ENCODE measurements at regions not wholly inside any gene's neighbourhood (a gene's known extent, or its start where the extent isn't known, plus 50 kb on each side); places are given as distances from the start of the nearest gene placed in this dataset.
"Not testable (repeated sequence)": the region's sequence is repeated elsewhere in the genome, so short reads cannot be mapped to it uniquely, and the experiment has no call there.

DNA sequence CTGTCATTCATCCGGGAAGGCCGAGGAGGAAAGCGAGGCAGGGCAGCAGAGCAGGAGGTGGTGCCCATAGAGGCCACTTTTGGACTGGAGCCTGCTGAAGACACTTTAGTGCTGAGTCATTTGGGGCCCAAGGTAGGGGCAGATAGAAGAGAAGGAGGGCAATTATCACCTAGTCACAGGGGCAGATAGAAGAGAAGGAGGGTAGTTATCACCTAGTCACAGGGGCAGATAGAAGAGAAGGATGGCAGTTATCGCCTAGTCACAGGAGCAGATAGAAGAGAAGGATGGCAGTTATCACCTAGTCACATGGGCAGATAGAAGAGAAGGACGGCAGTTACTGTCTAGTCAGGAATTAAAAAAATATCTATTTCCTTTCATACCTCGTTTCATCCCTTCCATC lies 1372.6 kb downstream of the FOXD4L5 start:
- DNase-seq (ENCODE audit: low read depth, low spot score), result not testable (repeated sequence)

DNA sequence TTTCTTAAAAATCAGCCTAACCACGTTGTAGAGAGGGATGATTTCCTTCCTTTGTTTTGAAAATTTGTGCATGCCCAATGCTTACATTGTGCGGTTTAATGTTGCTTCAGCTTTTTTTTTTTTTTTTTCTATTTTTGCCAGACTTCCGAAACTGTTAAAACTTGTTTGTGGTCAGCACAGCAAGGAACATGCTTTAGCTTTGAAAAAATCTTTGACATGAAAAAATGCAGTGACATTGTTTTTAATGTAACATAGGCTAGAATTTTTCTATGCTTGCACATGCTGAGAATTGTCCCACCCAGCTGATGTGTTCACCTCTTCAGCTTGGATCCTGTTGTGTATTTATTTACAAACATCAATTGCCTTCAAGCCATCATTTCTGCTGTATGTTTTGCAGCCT lies 1375.9 kb downstream of the FOXD4L5 start:
- DNase-seq (ENCODE audit: low read depth, low spot score), result not testable (repeated sequence)

DNA sequence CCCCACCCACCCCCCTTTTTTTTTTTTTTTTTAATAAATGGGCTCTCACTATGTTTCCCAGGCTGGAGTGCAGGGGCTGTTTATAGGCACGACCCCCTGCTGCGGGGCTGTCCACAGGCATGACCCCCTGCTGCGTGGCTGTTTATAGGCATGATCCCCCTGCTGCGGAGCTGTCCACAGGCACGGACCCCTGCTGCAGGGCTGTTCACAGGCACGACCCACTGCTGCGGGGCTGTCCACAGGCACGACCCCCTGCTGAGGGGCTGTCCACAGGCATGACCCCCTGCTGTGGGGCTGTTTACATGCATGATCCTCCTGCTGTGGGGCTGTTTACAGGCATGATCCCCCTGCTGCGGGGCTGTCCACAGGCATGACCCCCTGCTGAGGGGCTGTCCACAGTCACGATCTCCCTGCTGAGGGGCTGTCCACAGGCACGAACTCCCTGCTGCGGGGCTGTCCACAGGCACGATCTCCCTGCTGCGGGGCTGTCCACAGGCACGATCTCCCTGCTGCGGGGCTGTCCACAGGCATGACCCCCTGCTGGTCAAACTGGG lies 1385.3 kb downstream of the FOXD4L5 start:
- not testable (repeated sequence) for DNase-seq (ENCODE audit: low read depth, low spot score)

DNA sequence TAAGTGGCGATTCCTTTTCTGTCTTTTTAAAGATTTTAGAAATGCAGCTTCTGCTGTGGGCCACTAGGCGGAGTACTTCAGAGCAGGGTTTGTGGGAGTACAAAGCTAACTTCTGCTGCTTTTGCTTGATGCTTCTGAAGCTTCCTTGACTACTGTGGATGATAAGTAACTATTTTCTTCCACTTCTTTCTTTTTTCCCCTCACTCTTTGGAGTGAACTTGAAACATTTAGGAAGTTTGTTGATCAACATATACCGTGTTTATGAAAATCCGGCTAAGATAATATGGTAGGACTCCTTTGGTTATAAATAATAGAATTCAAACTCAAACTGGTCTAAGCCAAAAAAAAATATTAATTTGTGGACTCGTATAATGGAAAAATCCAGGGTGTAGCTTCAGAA lies 1403.6 kb downstream of the FOXD4L5 start:
- DNase-seq (ENCODE audit: low read depth, low spot score), result not testable (repeated sequence)

DNA sequence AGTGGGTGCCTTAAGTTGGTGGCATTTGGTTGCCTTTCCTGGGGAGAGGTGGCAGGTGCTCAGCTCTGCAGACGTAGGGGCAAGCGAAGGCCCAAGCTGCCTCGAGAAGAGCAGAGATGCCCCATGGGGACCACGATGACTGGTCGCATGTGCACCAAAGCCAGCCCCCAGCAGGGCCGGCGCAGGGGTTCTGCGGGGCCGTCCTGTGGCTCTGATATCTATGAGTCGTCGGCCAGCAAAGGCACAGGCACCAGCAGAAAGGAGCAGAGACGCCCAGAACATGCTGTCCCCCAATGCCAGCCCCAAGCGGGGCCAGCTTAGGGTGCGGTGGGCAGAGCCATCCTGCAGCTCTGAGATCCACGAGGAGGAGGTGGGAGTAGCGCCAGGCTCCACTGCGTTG lies 1408.6 kb downstream of the FOXD4L5 start:
- DNase-seq (ENCODE audit: low read depth, low spot score), result not testable (repeated sequence)

DNA sequence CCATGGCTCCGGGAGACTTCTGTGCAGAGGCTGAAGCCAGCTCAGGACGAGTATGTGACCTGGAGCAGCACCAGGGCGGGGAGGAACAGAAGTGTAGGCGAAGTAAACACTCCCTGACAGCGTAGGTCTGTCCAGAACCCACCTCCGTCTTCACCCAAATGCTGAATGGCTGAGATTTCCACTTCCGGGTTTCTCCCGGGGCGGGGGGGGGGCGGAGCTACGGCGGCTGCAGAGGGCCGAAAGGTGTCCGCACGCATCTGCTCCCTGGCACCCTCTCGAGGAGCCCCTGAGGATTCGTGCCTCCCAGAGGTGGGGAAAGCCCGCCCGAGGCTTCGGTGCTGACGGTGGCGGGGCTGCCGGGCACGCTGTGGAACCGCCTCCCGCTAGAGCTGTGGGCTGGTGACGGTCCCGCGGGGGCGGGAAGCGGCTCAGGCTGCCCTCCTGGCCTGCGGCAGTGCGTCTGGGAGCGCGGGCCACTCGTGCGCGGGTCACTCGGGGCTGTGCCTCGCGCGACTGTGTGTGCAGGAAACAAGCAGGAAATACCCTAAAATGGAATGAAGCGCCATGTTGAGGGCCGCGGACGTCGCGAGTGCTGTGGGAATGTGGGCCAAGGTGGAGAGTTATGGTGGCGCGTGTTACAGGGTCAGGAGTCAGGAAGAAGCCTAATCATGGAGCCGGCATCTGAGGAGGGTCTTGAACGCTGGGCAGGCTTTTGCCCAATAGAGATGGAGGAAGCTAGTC lies 1425.4 kb downstream of the FOXD4L5 start:
- no peak for DNase-seq (ENCODE audit: low read depth, low spot score)

DNA sequence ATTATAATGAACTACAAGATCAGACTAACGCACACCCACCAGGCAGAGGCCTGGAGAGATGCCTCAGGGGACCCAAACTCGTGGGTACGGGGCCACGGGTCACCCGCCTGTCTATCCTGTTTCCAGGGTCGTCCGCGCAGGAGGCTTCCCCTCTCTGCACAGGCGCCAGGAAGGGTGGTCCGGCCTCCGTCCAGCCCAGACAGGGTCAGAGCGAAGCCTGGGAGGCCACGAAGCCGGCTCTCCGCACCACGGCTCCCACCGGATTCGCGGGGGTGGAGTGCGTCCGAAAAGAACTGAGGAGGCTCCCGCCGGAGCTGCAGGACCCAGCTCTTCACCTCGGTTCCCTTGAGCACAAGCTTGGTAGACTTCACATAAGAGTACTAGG lies 1425.9 kb downstream of the FOXD4L5 start:
- DNase-seq (ENCODE audit: low read depth, low spot score), result not testable (repeated sequence)

DNA sequence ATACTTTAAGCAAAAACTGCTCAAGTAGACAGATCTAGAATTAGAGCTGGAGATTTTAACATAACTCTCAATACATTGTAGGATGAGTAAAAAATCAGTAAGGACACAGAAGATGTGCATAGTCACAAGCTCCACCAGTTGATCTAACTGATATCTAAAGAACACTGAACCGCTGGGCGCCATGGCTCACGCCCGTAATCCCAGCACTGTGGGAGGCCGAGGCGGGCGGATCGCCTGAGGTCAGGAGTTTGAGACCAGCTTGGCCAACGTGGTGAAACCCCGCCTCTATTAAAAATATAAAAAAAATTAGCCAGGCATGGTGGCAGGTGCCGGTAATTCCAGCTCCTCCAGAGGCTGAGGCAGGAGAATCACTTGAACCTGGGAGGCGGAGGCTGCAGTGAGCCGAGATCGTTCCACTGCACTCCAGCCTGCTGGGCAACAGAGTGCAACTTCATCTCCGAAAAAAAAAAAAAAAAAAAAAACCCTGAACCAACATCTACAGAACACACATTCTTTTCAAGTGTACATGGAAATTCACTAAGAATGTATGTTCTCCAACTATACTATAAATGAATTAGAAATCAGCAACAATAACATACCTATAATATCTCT lies 1431.8 kb downstream of the FOXD4L5 start:
- DNase-seq (ENCODE audit: low read depth, low spot score), result not testable (repeated sequence)

DNA sequence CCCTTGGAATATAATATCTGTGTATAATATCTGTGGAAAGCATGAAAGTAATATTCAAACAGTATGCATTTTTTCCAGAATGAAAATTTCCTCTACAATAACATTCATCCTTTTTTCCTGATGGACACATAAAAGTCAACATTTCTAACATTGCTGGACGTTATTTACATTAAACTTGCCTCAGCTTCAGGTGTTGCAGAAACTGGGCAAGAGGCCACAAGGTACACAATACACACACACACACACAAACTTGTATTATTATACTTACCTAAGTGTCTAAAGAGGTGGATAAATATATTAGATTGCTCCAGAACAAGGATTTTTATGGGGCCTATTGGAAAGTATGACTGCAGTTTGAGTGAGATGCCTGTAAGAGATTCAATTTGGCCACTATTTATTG lies 1460.2 kb downstream of the FOXD4L5 start:
- not testable (repeated sequence) for DNase-seq (ENCODE audit: low read depth, low spot score)

DNA sequence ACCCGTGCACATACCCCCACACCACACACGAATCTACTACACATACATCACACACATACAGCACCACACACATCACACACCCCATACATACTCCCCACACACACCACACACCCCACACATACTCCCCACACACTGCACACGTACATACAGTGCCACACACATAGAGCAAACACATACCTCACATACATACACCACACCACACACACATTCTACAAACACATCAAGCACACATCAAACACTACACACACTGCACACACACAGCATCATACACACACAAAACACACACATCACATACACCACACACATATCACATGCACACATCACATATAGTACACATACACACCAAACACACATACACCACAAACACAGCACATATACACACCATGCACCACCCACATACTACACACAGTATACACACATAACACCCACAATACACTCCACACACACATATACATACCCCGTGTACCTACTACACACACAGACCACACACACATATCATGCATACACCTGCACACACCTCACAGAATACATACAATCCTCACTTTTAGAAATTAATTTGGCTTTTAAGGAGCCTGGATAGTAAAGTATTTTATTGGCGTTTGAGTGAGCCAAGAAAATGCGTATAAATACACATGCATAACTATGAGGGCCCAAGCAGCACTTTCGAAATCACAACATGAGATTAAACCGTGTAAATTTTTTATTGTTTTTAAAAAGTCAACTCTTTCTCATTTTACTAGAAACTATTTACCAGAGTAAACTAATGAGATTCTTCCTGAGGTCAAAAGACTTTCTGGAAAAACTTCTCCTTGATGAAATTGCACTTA lies 1461.4 kb downstream of the FOXD4L5 start:
- DNase-seq (ENCODE audit: low read depth, low spot score), result not testable (repeated sequence)

DNA sequence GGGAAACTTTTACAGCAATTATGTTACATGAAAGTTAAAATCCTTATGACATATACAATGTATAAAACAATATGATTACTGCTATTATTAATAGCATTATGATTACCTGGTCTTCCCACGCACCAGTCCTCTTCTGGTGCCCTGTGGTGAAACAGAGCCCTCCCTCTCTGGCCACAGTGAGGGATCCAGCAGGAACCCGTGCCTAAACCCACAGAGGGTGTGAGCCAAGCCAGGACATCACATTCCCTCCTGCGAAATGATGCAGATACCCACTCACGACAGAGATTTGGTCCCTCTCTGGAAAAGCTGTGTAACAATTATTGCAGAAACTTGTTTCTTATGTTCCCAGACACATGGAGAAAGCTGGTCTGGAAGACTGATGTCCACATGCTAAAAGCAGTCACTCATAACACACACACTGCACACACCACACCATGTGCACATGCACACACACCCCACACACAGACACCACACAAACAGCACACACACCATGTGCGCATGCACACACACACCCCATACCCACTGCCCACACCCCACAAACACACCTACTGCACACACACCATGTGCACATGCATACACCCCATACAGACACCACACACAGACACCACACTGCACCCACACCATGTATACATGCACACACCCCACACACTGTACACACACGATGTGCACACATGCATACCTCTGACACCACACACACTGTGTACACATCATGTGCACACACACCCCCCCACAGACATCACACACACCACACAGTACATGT lies 1462.2 kb downstream of the FOXD4L5 start:
- not testable (repeated sequence) for DNase-seq (ENCODE audit: low read depth, low spot score)

DNA sequence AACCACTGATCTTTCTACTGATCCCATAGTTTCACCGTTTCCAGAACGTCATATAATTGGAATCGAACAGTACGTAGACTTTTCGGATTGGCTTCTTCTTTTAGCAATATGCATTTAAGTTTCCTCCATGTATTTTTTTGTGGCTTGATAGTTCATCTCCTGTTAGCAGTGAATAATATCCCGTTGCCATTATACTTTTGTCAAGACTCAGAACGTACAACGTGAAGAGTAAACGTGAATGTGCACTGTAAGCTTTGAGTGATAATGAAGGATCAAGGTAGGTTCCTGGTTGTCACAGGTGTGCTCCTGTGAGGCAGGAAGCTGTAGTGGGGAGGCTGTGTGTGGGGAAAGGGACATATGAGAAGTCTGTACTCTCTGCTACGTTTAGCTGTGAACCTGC lies 1463.7 kb downstream of the FOXD4L5 start:
- not testable (repeated sequence) for DNase-seq (ENCODE audit: low read depth, low spot score)

DNA sequence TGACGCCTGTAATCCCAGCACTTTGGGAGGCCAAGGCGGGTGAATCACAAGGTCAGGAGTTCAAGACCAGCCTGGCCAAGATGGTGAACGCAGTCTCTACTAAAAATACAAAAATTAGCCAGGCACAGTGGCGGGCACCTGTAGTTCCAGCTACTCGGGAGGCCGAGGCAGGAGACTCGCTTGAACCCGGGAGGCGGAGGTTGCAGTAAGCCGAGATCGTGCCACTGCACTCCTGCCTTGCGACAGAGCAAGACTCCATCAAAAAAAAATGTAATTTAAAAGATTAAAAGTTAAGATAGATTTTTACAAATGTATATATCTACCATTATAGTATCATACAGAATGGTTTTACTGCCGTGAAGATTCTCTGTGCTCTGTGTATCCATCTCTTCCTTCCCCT lies 1464.1 kb downstream of the FOXD4L5 start:
- DNase-seq (ENCODE audit: low read depth, low spot score), result not testable (repeated sequence)

DNA sequence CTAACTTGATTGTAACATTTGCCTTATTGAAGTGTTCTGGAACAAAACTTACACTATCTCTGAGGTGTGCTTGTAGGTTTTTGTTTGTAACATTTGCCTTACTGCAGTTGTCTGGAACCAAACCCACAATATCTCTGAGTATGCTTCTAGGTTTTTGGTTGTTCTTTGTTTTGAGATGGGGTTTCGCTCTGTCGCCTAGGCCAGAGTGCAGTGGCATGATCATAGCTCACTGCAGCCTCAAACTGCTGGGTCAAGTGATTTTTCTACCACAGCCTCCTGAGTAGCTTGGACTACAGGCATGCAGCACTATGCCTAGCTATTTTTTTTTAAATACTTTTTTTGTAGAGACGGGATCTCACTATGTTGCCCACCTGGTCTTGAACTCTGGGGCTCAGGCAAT lies 1464.6 kb downstream of the FOXD4L5 start:
- not testable (repeated sequence) for DNase-seq (ENCODE audit: low read depth, low spot score)

DNA sequence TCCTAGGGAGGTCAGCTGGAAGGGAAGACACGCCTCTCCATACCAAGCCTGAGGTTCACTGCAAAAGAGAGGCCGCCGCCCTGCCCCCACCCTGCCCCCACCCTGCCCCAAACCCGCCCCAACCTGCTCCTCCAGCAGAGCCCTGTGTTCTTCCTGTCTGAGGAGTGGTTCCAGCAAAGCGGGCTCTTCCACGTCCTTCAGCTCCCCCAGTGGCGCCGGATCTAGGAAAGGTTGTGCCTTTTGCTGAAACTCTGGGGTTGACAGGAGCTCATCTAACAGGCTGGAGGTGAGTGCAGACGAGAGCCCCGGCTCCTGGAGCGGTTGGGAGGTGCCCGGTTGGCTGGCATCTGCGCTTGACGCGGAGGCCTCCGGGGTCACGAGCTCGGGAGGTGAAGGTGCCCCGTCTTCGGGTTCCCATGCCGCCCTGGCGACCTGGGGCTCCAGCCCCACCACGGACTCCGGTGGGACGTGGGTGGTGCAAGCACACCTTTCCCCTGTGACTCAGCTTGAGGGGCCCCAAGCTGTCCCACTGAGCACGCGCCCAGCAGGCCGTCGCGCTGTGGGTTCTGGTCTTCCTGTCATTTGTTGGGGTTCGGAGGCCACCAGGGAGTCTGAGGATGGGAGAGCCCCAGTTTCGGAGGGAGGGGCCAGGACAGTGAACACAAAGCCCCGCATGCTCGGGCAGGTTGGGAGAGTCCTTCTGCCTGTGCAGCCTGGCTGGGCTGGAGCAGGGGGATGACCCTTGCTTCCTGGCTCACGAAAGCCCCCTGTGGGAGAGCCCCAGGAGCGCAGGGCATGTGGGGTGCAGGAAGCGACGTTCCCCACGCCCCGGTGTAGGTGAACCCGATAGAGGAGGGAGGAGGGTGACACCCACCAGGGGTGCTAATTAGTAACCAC lies 1467.1 kb downstream of the FOXD4L5 start:
- DNase-seq (ENCODE audit: low read depth, low spot score), result no peak

DNA sequence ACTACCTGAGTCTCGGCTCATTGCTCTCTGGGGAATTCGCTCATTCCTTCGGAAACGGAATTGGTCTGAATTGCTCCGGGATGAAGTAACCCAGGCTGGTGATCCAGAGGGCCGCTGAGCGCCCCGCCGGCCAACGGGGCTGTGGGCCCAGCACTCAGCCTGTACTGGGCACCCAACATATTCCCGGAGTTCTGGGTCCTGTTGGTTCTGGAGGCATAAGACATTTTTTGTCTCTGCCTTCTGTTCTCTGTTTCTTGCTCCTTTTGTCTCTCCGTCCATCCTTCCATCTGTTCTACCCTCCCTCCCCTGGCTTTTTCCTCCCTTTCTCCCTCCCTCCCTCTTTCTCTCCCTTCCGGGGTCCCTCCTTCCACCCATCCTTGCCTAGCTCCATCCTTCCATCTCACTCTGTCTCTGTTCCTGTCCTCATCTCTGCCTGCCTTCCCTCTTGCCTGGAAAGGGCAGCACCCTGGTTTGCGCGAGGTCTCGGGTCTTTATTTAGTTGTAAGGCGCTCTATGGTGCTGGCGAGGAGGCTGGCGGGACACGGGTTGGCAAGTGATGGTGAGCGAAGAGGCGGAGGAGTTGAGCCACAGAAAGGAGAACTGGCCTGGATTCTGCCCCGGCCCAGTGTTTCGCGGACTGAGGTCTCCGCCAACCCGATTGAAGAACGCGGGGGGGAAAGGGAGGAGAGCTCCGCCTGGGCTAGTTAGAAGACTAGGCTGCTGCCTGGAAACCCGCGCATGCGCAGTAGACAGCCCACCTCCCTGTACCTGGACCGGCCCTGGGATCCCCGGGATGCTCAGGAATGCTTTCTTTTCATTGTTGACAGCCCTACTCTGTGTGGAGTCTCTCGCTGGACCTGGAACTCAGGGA lies 1468.0 kb downstream of the FOXD4L5 start:
- peak; percentile 66 for DNase-seq (ENCODE audit: low read depth, low spot score)

DNA sequence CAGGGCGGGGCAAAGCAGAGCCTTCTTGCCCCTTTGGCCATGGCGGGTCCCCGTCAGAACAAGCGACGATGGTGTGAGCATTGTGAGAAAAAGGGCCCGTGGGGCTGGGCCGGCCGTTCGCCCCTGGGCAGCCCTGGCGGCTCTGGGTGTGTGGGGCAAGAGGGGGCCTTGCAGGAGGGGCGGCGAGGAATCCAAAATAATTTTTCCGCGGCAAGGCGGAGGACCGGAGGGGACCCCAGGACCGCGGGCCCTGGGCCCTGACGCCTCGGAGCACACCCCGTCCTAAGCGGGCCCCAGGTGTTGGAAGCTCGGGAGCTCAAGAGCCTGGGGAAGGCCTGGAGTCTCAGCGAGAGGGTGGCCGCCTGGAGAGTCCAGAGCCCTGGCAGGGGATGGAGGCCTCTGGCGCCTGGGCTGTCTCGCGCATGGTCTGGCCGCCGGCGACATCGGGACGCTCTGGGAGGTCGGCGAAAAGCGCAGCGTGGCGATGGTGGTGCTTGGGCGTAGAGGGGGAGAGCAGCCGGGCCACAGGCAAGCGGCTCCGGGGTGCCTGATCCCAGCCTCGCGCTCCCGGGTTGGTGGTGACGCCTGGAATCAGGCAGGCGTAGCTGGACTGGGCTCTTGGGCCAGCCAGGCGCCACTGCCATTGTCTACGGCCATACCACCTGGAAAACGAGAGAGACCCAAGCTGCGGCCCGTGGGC lies 1469.9 kb downstream of the FOXD4L5 start:
- not testable (repeated sequence) for DNase-seq (ENCODE audit: low read depth, low spot score)

DNA sequence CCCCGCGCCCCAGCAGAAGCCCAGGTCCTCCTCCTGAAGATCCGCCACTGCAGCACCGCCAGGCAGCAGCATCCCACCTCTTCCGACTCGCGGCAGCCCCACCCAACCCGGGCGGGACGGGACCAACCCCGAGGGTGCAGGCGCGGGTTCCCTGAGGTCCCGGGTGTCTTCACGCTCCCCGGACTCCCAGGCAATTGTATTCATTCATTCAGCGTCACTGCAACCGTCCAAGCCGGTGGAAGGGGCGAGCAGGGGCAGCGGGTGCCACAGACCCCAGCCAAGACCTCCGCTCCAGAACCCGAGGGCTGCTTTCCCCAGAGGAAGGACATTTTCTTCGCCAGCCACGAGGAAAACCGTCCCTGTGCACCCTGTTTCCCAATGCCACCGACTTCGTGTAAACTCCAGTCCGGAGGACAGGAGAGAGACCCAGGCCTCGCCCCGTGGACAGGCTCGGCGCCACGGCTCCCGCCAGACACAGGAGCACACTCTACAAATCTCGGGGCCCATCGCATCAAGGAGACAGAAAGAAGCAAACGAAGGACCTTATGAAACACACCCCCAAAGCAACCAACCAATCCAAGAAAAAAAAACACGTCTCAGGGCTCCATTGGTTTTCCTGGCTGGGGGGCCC lies 1471.5 kb downstream of the FOXD4L5 start:
- DNase-seq (ENCODE audit: low read depth, low spot score), result not testable (repeated sequence)

Data from brain pericyte (primary cell).